ENCODE measurements at regions not wholly inside any gene's neighbourhood (a gene's known extent, or its start where the extent isn't known, plus 50 kb on each side); places are given as distances from the start of the nearest gene placed in this dataset.

- DNase-seq (ENCODE audit: low spot score) = no peak
- Histone ChIP-seq H3K4me3 (no peak overlapping the region), H3K4me1 (no peaks in the 10 kb centered on the region), H3K27ac (no peak overlapping the region), H3K9me3 (no peaks in the 10 kb centered on the region), H3K27me3 (no peaks in the 10 kb centered on the region), H3K36me3 (no peaks in the 10 kb centered on the region)
- TF ChIP-seq CTCF (IDR thresholded peaks at IDR 0.05) = no peak
Measured at GRCh38 chr17:13807103-13807502, 205.4 kb upstream of the HS3ST3A1 start.

- Histone ChIP-seq H3K36me3 (no peaks in the 10 kb centered on the region), H3K4me1 (no peaks in the 10 kb centered on the region), H3K4me3 (no peak overlapping the region), H3K27ac (no peak overlapping the region), H3K9me3 (no peaks in the 10 kb centered on the region), H3K27me3 (no peaks in the 10 kb centered on the region)
- no peak for TF ChIP-seq CTCF (IDR thresholded peaks at IDR 0.05)
- DNase-seq (ENCODE audit: low spot score) = no peak
Measured at GRCh38 chr17:13812350-13812749, 210.6 kb upstream of the HS3ST3A1 start.

- no peaks in the 10 kb centered on the region for H3K27me3 ChIP-seq
- no peak for TF ChIP-seq CTCF (IDR thresholded peaks at IDR 0.05)
- no peaks in the 10 kb centered on the region for H3K36me3 ChIP-seq
- DNase-seq (ENCODE audit: low spot score) = no peak
- H3K4me1 ChIP-seq = no peaks in the 10 kb centered on the region
- H3K4me3 ChIP-seq = no peak overlapping the region
- H3K27ac ChIP-seq = no peak overlapping the region
- H3K9me3 ChIP-seq = no peaks in the 10 kb centered on the region
Measured at GRCh38 chr17:13813347-13814240, 211.9 kb upstream of the HS3ST3A1 start.

- Histone ChIP-seq H3K27ac (no peak overlapping the region), H3K36me3 (no peaks in the 10 kb centered on the region), H3K4me3 (no peak overlapping the region), H3K9me3 (no peaks in the 10 kb centered on the region), H3K27me3 (no peaks in the 10 kb centered on the region), H3K4me1 (no peaks in the 10 kb centered on the region)
- TF ChIP-seq CTCF (IDR thresholded peaks at IDR 0.05) = no peak
- no peak for DNase-seq (ENCODE audit: low spot score)
Measured at GRCh38 chr17:13822700-13823099, 221.0 kb upstream of the HS3ST3A1 start.

GRCh38 chr17:13825526-13826040, 223.9 kb upstream of the HS3ST3A1 start:
- Histone ChIP-seq H3K27me3 (no peaks in the 10 kb centered on the region), H3K4me3 (no peak overlapping the region), H3K27ac (no peak overlapping the region), H3K9me3 (no peaks in the 10 kb centered on the region), H3K4me1 (no peaks in the 10 kb centered on the region), H3K36me3 (no peaks in the 10 kb centered on the region)
- DNase-seq (ENCODE audit: low spot score) = no peak
- no peak for TF ChIP-seq CTCF (IDR thresholded peaks at IDR 0.05)

Measured in right atrium auricular region (tissue), 2 donors.